ENCODE measurements at regions not wholly inside any gene's neighbourhood (a gene's known extent, or its start where the extent isn't known, plus 50 kb on each side); places are given as distances from the start of the nearest gene placed in this dataset.
A peak's percentile ranks its signal among the peaks of the same experiment; 100 is the strongest.
"Not testable (repeated sequence)": the region's sequence is repeated elsewhere in the genome, so short reads cannot be mapped to it uniquely, and the experiment has no call there.

DNA sequence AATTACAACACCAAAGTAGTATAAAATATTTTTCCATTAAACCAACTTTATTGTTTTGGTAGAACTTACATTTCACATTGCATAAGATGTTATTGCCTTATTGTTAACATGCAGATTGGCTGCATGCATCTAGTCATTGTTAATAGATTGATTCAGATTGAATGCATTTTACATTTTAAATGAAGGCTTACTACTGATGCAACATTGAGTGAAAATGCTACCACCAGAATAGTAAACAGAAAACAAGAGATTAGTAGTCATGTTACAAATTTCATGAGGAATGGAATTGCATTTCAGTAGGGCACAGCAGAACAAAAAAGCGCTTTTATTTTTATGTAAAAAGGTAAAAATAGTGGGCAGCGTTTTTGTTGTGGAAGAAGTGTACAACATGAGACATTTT lies 298.3 kb downstream of the ARL4A start:
- no peak for DNase-seq (ENCODE audit: low read depth)

DNA sequence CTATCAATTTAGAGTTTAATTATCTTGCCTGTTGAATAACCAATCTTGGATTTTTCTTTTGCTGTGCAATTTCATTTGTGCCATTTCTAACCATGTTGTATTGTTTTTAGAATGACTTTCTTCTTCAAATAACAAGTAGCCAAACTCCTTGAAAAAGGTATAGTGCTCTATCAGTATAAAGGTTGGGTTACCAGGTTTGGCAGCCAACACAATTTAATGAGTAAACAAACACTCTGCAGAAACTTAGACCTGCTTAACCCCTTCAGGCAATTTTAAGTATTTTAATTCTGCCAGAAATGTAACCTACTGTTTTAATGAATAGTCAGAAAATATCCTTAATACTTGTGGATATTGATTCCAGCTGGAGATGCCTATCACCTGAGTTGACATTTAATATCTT lies 299.8 kb downstream of the ARL4A start:
- DNase-seq (ENCODE audit: low read depth), result no peak

DNA sequence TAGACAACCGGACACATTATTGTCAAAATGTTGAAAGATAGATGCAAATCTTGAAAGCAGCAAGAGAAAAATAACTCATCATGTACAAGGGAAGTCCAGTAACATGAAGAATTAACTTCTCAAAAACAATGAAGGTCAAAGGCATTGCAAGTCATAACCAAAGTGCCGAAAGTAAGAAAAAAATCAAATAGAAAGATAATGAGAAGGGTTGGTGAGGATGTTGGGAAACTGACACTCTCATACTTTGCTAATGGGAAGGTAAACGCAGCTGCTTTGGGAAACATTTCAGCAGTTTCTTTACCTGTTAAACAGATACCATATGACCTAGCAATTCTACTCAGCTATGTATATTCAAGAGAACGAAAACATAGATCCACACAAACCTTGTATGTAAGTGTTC lies 303.0 kb downstream of the ARL4A start:
- no peak for DNase-seq (ENCODE audit: low read depth)

DNA sequence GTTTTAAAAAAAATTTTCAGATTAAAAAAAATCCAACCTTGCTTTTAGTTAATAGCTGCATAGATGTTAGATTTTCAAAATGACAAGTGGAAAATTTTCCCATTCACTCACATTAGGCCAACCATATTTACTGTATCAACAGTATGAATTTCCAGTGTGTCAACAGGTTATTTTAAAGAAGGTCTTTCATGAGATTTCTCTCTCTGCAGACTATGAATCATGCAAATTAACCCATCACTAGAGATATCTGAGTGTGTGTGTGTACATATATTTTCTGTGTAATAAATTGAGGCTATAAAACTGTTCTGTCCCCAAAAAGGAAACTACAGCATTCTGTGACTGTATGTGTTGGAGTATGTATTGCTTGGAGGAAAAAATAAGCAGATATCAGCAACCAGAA lies 305.6 kb downstream of the ARL4A start:
- DNase-seq (ENCODE audit: low read depth), result no peak

DNA sequence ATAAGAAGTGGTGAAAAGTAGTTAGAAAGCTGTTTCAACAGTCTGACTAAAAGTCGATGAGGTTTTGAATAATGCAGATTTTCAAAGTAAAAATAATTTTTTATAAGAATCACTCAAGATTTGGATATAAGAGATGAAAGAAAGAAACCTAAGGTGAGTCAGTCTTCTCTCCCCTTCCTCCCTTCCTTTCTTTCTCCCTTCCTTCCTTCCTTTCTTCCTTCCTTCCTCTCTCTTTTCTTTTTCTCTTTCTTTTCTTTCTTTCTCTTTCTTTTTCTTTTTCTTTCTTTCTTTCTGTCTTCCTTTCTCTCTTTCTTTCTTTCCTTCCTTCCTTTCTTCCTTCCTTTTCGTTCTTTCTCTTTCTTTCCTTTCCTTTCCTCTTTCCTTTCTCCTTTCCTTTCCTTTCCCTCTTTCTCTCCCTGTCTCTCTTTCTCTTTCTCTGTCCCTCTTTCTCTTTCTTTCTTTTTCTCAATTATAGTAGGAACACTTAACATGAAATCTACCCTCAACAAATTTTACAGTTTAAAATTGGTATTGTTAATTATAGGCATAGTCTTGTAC lies 308.6 kb downstream of the ARL4A start:
- DNase-seq (ENCODE audit: low read depth), result no peak

DNA sequence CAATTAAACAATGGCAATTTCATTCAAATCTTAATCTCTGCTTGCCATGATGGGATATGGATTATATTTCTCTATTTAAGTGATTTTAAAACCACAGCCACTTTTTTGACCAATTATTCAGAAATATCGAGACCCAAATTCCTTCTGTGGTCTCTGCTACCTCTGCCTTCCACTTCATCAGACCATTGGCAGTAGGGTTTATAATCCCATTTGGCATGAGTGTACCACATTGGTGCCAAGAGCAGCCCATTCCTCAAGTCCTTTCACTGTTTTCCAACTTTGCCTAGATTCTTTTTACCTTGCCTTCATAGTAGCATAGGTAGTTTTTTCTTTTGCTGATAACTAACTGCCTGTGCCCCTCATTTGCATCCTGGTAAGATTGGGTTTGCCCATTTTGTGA lies 319.9 kb downstream of the ARL4A start:
- DNase-seq (ENCODE audit: low read depth), result no peak

DNA sequence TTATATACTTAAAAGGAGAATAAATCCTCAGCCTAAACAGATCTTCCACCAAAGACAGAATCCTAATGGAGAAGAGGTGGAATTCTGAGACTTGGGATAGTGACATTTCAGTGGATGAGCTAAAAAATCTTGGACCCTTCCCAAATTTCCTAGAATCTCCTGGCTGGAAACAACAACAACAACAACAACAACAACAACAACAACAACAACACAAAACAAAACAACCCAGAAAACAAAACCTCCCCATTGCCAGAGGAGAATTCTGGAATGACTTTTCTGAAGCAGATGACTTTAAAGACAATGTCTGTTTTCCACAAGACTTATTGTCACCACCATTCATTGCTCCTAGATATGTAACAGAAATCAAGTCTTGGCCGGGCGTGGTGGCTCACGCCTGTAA lies 322.1 kb downstream of the ARL4A start:
- no peak for DNase-seq (ENCODE audit: low read depth)

DNA sequence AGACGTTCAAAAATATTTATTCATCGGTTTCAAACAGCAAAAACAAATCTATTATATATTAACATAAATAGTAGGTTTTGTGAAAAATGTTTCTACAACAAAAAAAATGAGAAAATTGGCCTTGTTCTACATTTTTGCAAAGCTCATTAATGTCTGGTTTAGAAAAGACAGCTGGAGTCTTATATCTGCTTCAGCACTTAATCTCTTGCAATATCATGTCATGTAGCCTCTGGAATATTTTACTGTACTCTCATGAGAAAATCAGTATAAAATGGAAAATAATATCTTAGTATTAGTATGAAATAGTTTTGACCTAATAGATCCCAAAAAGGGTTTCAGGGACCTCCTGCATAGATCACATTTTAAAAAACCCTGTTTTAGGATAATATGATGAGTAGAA lies 326.6 kb downstream of the ARL4A start:
- DNase-seq (ENCODE audit: low read depth), result no peak

DNA sequence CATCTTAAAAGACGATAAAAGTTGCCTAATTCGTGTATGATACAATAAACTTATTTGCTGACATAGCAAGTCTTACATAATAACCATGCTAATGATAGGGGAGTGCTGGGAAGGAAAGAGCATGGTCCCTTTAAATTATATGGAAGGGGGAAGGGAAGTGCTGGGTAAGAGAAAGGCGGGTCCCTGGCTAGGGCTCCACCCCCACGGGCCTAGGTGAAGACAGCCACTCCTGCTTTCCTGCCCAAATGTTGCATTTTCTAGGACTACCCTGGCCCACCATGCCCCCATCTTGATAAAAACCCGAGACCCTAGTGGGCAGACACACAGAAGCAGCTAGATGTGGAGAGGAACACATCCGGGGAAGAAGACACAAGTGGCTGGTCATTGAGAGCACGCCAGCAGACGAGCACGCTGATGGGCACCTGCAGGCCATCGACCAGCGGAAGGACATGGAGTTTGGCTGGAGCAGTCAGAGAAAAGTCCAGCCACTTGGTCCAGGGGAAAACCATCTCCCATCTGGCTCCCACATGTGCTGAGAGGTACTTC lies 328.7 kb downstream of the ARL4A start:
- DNase-seq (ENCODE audit: low read depth), result no peak

DNA sequence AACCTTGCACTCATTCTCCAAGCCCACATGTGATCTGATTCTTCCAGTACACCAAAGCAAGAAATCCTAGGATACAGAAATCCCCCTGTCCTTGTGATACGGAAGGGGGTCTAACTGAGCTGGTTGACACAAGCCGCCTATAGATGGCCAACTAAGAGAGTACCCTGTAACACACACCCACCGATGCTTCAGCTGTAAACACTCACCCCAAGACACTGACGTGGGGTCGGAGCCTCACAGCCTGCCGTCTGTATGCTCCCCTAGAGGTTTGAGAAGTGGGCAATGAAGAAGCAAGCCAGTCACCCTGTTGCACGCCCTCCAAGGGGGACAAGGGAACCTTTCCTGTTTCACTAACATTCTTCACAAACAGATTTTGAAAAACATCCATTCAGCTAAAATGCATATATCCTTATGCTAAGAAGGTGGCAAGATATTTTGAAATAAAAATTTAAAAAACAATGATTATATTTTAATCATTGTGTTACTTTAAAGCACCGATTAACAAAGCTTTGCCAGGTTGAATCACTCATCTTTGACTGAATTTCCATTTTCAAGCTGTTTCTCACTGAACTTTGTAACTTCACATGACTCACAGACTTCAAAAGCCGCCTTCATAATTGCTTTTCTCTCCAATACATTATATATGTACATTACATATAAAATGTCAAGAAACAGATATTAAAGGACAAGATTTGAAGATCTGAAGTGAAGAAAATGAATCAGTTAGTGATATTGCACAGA lies 329.3 kb downstream of the ARL4A start:
- DNase-seq (ENCODE audit: low read depth), result no peak

DNA sequence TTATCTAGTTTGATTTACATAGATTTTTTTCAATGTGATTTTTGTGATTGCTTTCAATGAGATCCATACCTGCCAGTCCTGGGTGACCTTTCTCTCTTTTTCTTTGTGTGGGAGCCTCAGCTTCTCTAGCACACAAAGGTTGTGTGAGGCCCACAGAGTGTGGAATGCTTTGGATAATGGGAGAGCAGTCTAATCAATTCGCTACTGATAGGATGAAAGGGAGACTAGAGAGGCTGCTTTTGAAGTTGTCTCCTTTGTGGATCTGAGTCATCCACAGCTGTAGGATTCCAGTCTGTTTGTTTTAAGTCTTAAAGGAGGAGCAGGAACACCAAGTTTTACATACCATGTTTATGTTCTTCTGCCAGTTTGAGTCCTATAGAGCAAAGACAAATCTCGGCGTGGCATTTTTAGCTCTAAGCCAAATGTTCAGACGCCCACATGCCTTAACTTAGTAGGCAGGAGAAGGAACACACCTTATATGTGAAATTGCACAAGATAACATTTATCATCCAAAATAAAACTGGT lies 330.0 kb downstream of the ARL4A start:
- DNase-seq (ENCODE audit: low read depth), result peak; percentile 13

DNA sequence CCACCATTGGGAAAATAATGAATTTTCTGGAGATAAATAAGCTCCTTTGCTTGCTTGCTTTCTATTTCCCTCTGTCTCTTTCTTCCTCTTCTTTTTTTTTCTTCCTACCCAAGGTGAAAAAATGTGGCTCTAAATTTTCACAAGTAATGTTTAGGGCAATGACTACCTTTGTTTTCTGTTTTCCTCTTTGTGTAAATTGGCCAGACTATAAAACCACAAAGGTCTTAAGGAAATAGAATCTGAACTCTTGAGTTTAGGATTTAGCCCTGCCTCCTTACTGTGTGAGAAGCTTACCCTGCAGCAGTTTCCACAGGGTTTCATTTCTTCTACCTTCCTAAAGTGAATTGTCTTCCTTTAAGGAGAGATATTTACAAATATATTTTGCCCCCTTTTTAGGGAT lies 330.4 kb downstream of the ARL4A start:
- no peak for DNase-seq (ENCODE audit: low read depth)

DNA sequence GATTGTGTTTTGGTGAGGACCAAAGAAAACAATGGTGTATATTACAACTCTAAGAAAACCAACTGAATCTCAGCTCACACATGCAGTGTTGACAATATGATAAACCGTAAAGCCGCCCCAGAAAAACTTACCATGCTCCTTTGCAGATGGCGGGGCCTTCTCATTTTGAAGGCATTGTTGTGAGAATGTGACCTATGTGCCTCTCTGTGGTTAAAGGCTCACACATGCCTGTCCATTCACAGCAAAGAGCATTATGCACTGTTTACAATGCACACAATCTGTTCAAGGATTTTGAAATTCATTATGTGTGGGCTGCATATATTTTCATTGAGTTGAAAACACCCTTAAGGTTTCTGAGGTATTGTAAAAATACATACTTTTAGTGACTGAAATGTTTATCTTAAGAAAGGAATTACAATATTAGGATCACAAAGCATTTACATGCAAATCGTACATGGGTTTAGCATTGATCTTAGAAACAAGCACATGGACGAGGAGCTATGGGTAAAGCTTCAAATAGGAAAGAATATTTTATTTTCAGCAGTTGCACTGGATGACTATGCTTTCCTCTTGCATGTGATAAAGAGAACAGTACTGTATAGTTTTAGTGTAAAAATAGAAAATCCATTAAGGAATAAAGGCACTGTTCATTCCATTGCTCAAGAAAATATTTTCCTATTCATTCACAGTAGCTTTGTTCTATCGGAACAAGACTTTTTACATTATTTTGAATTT lies 334.3 kb downstream of the ARL4A start:
- no peak for DNase-seq (ENCODE audit: low read depth)

DNA sequence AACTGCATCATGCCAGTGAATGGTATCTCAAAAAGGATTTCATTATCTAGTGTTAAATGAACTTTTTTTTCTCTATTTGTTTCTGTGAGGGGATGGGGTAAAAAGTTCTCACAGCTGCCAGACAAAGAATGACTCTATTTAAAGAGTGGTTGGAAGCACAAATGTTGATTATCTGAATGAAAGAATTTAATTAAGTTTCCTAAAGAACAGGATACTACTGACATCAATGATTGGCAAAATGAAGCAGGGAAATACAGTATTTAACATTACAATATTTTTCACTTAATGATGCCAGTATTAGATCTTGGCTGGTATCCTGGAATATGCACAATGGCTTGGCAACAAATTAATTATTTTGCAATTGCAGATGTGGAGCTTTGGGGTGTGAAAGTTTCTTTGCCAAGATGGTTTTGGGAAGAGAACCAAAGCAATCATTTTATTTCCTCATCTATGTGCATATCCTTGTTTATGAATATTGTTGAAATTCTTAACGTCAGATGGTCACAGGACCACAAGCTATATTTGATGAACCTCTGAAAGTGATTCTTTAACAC lies 336.8 kb downstream of the ARL4A start:
- peak; percentile 92 for DNase-seq (ENCODE audit: low read depth)

DNA sequence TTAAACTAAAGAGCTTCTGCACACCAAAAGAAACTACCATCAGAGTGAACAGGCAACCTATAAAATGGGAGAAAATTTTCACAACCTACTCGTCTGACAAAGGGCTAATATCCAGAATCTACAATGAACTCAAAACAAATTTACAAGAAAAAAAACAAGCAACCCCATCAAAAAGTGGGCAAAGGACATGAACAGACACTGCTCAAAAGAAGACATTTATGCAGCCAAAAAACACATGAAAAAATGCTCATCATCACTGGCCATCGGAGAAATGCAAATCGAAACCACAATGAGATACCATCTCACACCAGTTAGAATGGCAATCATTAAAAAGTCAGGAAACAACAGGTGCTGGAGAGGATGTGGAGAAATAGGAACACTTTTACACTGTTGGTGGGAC lies 337.6 kb downstream of the ARL4A start:
- not testable (repeated sequence) for DNase-seq (ENCODE audit: low read depth)

DNA sequence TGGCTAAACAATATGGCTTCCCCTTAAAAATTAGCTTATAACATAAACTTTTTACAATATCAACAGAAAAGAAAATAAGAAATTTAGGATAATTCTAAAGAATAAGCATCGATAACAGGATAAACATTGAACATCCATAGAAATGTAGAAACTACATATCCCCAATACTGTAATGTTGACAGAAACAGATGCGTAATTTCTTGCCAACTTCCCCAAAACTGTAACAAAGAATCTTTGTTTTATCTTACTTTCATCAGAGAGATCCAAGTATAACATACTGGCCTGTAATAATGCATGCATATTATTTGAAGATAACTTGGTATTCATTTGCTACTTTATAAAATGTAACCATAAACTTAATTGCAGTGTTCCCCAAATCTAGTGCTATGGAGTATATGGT lies 339.9 kb downstream of the ARL4A start:
- DNase-seq (ENCODE audit: low read depth), result no peak

DNA sequence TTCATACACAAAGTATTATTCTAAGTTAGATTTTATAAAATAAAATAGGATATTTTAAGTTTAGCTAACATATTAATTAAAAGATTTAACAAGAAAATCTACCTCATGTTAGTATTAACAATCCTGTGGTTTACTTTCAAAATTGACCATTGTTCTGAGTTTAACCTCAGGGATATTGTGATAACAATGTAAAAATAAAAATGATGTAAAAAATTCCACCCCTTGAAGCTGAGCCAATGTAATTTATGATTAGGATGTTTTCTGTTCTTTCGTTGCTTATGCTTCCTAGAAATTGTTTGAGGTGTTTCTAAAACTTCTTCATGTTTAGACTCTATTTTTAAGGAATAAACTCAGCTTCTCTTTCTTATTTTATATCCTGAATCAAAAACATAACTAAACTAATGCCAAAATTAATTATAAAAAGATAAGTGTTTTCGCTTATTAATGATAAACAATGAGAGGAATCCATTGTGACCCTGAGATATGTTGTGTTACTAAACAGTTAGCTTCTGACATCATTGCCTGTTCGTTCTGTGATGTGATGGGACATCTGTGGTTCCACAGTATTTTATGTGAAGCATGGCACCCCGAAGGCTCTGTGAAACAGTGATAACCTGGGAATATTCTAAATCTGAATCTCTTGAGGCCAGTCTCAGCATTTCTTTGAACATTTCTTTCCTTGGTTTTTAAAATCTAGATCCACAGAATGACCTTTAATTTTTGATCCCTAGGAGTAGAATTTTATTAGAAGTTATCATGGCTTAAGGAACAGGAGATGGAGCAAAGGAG lies 340.8 kb downstream of the ARL4A start:
- no peak for DNase-seq (ENCODE audit: low read depth)

DNA sequence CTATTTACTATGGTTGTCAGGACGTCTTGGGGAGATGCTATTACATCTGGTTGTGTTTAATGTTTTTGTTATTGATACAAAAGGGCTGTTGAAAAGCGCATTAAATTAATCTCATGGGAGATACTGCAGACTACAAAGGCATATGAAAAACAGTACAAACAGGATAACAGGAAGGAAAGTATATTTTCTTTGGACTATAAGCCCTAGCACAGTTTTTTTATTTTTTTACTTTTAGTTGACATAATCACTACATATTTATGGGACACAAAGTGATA lies 341.3 kb downstream of the ARL4A start:
- DNase-seq (ENCODE audit: low read depth), result peak; percentile 50

DNA sequence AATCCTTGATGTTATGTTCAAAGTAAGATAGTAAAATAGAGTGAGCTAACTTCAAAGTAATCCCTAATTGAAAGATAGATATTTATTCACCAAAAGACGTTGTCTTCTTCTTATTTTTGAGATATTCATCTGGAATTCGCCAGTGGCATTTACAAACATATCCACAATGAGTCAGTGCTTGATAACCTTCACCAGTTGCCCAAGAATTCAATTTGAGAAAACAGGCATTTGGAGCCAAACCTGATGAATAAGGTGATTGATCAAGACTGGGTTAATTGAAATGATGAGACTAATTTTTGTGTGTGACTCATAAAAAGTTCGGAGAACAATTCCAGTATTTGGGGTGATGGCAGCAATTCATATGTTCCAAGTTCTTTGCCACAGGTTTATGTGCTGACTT lies 344.0 kb downstream of the ARL4A start:
- DNase-seq (ENCODE audit: low read depth), result no peak

DNA sequence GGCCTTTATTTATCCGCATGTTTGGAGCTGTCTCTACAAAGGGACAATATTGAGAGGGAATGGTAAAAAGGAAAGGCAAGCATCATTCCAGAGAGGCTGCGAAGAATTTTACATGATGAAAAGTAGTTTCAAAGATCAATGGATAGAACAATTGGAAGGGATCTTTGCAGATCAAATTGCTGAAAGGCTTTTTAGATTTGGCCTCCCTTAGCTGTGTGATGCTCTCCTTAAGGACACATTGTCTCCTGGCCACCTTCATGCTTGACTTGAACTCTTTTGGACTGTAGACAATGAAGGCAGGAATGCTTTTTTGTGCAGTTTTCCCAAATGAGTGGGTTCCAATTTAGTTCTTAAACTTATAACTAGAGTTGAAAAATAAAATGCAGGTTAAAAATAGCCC lies 344.7 kb downstream of the ARL4A start:
- no peak for DNase-seq (ENCODE audit: low read depth)

DNA sequence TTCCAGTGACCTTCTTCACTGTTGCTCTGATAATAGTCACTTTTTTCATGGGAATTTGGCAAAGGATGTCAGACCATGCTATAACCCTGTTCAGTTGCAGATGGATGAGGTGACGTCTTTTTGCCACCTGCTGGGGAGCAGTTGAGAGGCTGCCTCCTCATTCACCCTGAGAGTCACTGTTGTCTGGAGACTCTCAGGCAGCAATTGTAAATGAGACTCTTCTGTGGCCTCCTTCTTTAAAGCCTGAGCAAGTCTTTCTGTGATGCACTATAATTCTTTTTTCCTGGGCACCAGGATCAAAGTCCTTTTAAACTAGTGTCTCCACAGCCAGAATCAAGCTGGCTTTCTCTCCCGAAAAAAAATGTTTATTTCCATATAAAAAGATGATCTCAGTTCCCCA lies 345.1 kb downstream of the ARL4A start:
- no peak for DNase-seq (ENCODE audit: low read depth)

DNA sequence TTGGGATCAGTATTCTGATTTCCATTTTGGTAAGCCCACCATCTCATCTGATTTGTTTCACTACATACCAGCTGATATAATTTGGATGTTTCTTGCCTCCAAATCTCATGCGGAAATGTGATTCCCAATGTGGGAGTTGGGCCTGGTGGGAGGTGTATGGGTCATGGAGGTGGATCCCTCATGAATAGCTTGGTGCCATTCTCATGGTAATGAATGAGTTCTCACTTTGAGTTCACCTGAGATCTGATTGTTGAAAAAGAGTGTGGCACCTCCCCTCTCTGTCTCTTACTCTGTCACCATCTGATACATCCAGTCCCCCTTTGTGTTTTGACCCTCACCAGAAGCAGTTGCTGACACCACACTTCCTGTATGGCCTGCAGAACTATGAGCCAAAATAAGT lies 347.3 kb downstream of the ARL4A start:
- no peak for DNase-seq (ENCODE audit: low read depth)

All from fibroblast of gingiva (primary cell).